SKM-1 treated with dmso at 0.1 percent for 144 hours (cell line): ENCODE measurements at regions not wholly inside any gene's neighbourhood (a gene's known extent, or its start where the extent isn't known, plus 50 kb on each side); places are given as distances from the start of the nearest gene placed in this dataset.
"Not testable (repeated sequence)": the region's sequence is repeated elsewhere in the genome, so short reads cannot be mapped to it uniquely, and the experiment has no call there.

ENCODE experiments used
- DNase-seq: peaks from one replicate; lab custom pipeline; 2025; ENCODE audit not compliant: unreplicated experiment; lab: John Stamatoyannopoulos, UW

DNA sequence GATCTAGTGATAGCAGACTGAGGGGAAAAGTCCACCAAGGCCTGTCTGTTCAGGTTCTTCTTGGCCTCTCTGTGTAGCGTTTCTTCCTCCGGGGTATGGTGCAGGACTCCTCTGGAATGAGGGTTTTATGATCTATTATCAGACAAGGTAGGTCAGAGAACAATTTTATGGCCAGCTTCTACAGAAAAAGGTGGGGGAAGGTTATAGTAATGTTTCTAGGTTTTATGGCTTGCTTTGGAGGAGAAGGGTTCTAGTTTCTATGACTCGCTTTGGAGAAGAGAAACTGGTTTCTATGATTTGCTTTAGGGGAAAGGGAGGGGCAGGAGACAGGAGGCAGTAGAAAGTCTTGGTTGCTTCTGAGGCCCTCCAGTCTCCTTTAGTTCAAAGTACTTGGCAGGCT is 144.8 kb upstream of the LAMA2 start:
- no peak for DNase-seq

DNA sequence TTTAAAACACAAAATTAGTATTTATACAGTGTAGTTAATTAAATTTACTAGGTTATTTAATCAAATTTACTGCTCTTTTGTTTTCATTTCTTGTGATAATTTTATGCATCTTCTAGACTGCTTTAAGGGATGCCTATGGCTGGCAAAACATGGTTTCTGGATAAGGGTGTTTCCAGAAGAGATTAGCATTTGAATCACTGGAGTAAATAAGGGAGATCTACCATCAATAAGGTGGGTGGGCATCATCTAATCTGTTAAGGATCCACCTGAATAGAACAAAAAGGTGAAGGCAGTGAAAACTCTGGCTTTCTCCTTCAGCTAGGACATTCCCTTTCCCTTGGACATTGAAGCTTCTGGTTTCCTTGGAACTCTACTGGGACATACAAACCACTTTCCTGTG is 146.2 kb upstream of the LAMA2 start:
- no peak for DNase-seq

GRCh38 chr6:128731249-128732165 is 151.4 kb upstream of the LAMA2 start:
- peak; percentile 11 for DNase-seq

DNA sequence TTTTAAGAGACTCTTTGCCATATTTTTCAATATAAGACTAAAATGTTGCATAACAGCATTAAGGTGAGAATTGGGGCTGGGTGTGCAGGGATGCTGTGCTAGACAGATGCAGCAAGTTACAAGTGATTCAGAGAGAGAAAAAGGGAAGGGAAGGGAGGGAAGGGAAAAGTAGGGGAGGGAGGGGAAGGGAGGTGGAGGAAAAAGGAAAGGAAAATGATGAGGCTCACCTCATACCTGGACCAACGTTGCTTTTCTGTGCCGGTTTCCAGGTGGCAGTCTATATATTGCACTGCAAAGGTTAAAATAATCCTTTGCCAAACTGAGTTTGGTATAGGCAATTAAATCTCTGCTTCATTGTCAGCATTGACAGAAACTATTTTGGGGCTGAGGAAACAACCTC is 155.4 kb upstream of the LAMA2 start:
- no peak for DNase-seq

DNA sequence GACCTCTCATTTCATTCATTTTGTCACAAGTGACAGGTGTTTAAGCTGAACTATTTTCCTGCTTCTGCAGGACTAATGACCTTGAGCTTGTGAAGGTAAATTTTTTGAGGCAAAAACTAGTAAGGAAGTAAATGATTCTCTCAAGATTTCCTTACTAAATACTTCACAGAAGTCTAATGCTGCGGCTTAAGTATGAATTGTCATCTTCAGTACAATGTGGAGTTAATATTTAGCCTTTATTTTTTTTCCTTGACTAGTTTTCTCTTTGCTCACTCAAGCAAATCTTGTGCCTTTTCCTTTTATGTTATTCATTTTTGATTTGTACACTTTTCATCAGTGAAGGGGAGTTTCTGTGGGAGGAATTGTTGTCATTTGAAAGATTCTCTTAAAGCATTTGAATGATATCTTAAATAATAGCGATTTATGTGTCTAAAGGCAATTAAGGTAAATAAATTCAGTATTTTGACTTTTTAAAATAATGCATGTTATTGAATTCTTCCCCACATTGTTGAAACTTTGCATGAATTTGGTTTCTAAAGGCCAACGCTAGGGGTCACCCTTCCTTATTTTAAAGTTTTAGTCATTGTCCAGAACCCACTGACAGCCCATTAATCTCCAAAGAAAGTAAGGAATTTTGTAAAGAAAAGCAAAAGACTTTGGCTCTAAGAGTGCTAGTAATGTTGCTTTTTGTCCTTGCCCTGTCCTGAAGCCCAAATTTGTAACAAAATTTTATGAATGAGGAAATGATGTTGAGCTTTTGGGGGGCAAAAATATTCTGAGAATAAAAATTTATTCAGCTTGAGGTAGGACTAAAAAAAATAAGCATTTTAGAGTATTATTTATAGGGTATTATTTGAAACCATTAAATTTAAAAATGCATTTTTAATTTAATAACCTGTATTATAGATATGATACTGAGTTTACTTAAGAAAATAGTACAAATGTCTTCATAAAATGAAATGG is 157.4 kb upstream of the LAMA2 start:
- DNase-seq = peak; percentile 16

DNA sequence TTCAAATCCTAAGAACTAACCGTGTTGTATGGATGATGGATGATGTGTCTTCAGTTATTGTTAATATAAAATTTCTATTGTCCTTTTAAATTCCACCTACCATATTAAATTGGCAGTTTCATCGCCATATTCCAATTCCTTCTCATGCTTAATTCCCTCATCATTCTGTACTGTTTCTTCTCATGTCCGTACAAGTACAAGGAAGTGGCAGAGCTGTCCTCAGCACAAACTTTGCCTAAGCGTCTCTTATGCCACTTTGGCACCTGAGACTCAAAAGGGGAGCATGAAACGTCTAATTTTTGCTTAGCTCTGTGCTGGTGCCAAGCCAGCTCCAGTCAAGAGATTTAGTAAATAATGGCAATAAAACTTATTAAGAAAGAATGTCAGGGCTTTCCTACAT is 158.2 kb upstream of the LAMA2 start:
- DNase-seq = no peak

DNA sequence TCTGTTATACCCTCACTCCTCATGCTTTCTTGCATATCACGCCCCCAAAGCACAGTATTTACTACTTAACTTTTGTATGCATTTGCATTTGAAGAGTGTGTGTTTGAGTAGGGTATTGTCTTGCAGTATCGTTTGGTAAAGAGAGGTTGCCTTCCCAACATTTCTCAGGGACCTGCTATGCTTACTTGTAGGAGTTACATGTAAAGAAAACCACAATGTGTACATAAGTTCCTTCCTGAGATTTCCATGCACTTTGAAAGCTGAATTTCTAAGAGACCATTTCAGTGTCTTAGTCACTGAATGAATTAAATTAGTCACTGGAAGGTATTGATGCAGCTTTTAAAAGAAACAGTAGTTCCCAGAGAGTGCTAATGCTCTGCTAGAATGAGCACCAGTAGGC is 159.3 kb upstream of the LAMA2 start:
- no peak for DNase-seq

DNA sequence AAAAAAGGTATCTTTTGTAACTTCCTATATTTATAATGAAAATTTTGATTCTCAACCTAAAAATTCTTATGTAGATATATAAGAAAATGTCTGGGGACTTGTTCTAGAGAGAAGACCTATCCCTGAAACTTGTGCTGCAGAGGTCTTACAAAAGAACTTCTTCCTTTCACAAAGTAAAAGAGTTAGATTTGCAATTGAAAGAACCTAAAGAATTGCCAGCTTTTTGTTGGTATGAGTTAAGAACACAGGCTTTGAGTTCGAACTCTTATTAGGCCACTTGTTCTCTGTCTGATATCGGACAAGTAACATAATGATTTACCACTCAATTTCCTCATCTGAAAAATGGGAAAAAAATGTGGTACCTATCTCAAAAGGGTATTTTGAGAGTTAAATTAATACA is 162.0 kb upstream of the LAMA2 start:
- DNase-seq = no peak

- DNase-seq = no peak
Observed at GRCh38 chr6:128719786-128720185, 163.2 kb upstream of the LAMA2 start.

GRCh38 chr6:128713461-128713860 is 169.5 kb upstream of the LAMA2 start:
- DNase-seq = no peak

- DNase-seq = no peak
Observed at GRCh38 chr6:128712898-128713297, 170.0 kb upstream of the LAMA2 start.

GRCh38 chr6:128711149-128711548 is 171.8 kb upstream of the LAMA2 start:
- DNase-seq = no peak

DNA sequence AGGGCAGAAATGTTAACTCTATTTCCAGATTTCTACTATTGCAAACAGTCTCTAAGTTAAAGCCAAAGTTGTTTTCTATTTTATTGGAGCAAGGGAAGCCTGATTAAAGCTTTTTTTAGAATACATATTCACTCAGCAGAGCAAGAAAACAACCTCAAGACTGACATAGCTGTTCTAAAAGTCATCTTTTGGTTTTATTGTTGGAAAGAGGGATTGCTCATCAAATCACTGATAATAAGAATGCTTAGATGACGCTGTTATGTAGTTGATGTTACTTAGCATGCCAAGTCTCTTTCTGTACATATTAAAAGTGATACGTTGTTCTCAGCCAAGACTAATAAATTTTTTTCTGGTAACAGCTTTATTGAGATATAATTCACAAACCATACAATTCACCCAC is 172.6 kb upstream of the LAMA2 start:
- no peak for DNase-seq

DNA sequence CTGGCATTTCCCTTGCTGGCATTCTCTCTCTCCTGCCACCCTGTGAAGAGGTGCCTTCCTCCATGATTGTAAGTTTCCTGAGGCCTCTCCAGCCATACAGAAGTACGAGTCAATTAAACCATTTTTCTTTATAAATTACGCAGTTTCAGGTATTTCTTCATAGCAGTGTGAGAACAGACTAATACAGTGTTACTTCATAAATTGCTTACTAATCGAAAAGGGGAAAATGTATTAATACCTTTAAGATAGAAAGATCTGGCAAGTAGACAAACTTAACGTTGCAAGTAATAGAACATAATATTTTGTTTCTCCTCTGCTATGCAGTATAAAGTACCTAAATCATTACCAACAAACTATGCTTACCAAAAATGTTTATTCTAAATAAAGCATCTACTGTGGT is 178.3 kb upstream of the LAMA2 start:
- no peak for DNase-seq

GRCh38 chr6:128703794-128704193 is 179.1 kb upstream of the LAMA2 start:
- not testable (repeated sequence) for DNase-seq

DNA sequence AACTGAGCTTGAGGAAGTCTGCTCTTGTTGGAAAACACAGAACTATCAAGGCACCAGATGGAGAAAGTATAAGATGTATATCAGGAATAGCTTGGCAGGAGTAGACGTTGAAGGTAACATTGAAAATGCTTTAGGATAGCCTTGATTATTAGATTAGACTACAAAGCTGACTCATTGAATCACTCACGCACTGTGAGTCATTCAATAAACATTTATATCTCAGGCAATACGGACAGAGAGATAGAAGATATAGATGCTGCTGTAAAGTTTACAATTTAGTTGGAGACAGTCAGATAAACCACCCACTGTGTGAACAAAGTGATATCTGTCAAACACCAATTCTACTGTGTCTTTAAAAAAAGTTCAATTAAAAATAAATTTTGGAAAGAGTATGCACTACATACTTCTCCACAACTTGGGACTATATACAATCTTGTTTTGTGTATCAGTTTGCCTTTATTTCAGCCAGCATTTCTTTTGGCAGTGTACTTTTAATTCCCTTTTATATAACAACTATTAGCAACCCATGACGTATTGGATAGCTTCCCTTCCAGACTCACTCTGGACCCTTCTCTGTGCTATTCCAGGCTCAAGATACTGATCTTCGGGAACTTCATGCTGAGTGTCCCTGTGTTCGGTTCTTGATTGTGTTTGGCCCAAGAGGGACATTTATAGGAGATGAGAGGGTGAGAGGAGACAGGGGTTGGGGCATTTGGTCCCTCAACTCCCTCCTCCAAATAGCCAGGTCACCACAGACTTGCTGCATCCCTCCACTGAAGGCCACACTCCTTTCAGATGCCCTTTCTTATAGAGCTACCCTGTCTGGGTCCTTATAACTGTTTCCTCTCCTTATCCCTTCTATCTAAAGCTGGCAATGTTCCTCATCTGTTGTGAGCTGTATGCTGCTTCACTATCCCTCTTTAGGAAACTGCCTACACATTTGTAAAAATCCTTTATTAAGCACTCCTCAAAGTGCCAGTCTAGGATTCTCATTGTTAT is 176.6 kb upstream of the PTPRK start:
- DNase-seq = no peak

DNA sequence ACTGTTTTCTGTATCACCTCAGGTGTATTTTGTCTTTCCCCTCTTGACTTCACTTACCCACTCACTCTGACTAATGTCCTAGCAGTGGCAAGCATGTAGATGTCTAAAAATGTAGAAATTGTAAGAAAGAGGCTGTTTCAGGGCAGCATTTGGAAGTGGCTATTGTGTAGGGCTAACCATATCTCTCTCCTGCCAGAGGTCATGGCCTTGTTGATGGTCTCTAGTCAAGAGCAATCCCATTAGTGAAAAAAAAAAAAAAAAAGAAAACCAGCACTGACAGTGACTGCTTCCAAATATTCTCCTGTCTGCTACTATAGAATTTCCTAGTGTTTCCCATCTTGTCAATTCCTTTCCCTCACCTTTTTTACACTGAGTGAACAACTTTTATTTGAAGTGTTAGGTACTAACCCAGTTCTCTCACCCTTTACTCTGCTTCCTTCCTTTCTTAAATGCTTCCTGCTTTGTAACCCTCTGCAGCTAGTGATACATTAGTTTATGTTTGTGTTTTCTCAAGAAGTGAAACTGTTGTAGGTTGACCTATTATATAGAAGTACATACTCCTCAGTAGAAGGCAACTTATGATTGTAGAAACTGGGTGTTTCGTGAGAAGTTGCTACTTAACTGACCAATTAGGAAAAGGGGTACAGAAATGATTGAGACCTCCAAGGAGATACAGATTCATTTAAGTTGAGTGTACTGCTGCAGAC is 174.1 kb upstream of the PTPRK start:
- DNase-seq = no peak

DNA sequence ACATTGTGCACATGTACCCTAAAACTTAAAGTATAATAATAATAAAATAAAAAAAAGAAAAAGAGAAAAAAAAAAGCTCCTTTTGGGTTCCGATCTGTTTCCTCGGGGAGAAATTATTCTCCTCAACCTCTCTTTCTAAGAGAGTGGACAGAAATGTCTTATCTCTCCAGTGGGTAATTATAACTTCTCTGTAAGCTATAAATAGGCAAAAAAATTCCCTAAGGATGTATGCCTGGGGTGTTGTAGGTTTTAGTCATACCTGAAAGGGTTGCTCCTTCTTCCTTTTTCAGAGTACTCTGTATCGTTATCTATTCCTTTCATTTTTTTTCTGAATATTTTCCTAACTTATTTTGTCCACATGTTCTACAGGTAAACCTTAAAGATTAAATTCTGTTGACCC is 169.7 kb upstream of the PTPRK start:
- DNase-seq = no peak

- no peak for DNase-seq
Observed at GRCh38 chr6:128686084-128686483, 165.7 kb upstream of the PTPRK start.

GRCh38 chr6:128676456-128676855 is 156.1 kb upstream of the PTPRK start:
- no peak for DNase-seq
